AG04450 (cell line): ENCODE measurements at regions not wholly inside any gene's neighbourhood (a gene's known extent, or its start where the extent isn't known, plus 50 kb on each side); places are given as distances from the start of the nearest gene placed in this dataset.

ENCODE experiments used
- CTCF ChIA-PET: fragments of 300-600, 350-600 bp; formaldehyde crosslinking; extraction: SDS; loops from one replicate; lab custom pipeline; 2022; ENCODE audit warnings: antibody characterized with exemption, inconsistent platforms; lab: Charles Lee
- POLR2A ChIA-PET: fragments of 350-600 bp; formaldehyde crosslinking; extraction: SDS; loops from one replicate; lab custom pipeline; 2021; ENCODE audit warnings: antibody characterized with exemption, inconsistent platforms; lab: Yijun Ruan, JAX
- DNase-seq: peaks from one replicate; pipeline ENCODE4 v3.0.0-alpha.2; 2011; ENCODE audit warnings: low read depth, low spot score
- H3K27ac ChIP-seq: one replicate; pipeline ENCODE4 v1.5.1; 2012; ENCODE audit warnings: low read depth, low read length, control low read depth
- H3K27me3 ChIP-seq: one replicate; pipeline ENCODE4 v1.6.0; 2012; ENCODE audit warnings: low read length; ENCODE audit not compliant: control insufficient read depth, insufficient read depth
- H3K4me3 ChIP-seq: 2 replicates; pipeline ENCODE4 v1.5.1; 2011; ENCODE audit warnings: mild to moderate bottlenecking, low read depth, low read length, control low read depth
- H3K9me3 ChIP-seq: 2 replicates; pipeline ENCODE4 v1.5.1; 2012; ENCODE audit warnings: low read length; ENCODE audit not compliant: control insufficient read depth, insufficient read depth
- TF ChIP-seq, protein P1 (sequence below): IDR thresholded peaks from 2 replicates; pipeline ENCODE4 v1.5.1; 2011; ENCODE audit warnings: low read depth, low read length, control low read depth, inconsistent platforms

DNA sequence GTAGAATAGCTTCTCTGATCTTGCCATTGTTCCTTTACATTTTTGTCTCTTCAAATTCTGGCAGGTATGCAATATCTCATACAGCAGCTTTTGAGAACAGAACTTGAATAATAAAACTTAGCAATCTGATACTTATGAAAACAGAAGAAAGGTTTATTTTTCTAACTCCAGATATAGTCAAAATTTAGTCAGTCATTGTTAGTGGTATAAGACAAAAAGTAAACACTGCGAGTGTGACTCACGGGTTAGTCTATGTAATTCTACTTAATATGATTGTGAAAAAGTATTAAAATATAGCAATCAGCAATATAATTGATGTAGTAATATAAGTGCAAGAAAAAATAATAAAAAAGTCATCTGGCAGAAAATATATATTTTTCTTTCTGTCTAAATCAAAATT is 910.4 kb downstream of the DNAH5 start:
- peaks cover 3% of the 10 kb centered on the region; the same call in 1 of the 2 replicates for H3K9me3 ChIP-seq
- CTCF ChIA-PET: no interaction called here
- no peak overlapping the region for H3K27ac ChIP-seq
- POLR2A ChIA-PET: no interaction called here
- no peaks in the 10 kb centered on the region for H3K27me3 ChIP-seq
- no peak overlapping the region for H3K4me3 ChIP-seq
- TF ChIP-seq, protein P1, sequence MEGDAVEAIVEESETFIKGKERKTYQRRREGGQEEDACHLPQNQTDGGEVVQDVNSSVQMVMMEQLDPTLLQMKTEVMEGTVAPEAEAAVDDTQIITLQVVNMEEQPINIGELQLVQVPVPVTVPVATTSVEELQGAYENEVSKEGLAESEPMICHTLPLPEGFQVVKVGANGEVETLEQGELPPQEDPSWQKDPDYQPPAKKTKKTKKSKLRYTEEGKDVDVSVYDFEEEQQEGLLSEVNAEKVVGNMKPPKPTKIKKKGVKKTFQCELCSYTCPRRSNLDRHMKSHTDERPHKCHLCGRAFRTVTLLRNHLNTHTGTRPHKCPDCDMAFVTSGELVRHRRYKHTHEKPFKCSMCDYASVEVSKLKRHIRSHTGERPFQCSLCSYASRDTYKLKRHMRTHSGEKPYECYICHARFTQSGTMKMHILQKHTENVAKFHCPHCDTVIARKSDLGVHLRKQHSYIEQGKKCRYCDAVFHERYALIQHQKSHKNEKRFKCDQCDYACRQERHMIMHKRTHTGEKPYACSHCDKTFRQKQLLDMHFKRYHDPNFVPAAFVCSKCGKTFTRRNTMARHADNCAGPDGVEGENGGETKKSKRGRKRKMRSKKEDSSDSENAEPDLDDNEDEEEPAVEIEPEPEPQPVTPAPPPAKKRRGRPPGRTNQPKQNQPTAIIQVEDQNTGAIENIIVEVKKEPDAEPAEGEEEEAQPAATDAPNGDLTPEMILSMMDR: no peak
- no peak for DNase-seq

DNA sequence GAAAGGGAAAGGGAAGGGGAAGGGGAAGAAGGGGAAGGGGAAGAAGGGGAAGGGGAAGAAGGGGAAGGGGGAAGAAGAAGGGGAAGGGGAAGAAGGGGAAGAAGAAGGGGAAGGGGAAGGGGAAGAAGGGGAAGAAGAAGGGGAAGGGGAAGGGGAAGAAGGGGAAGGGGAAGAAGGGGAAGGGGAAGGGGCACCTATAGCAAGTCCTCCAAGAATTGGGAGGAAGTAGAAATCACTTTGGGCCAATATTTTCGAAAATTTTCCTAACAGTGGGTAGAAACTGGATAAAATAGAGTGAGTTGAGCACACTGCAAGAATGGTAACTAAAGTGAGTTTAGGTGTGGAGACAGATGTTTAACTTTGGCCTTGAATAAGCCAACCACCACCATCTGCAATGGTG is 915.3 kb downstream of the DNAH5 start:
- DNase-seq: no peak
- ChIA-PET POLR2A (no interaction called here), CTCF (no interaction called here)
- Histone ChIP-seq H3K4me3 (no peak overlapping the region), H3K9me3 (peaks cover 2% of the 10 kb centered on the region; the same call in 1 of the 2 replicates), H3K27ac (no peak overlapping the region), H3K27me3 (no peaks in the 10 kb centered on the region)
- TF ChIP-seq, protein P1: no peak

DNA sequence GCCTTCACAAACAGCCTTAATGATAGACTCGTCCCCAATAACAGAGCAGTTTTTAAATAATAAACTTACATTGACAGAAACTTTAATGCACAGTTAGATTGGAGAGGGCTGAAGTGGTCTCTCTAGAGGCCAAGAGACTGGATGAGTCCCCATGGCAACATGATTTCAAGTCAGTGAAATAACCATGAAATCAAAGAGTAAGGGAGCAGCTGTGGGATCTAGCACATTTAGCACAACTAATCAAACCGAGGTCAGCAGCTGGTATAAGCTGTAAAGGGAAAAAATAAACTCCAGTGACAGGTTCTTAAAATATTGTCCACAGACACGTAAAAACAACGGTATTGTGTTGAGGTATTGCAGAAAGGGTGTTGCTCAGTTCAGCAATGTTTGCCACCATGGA is 916.6 kb downstream of the DNAH5 start:
- POLR2A ChIA-PET: no interaction called here
- CTCF ChIA-PET: no interaction called here

DNA sequence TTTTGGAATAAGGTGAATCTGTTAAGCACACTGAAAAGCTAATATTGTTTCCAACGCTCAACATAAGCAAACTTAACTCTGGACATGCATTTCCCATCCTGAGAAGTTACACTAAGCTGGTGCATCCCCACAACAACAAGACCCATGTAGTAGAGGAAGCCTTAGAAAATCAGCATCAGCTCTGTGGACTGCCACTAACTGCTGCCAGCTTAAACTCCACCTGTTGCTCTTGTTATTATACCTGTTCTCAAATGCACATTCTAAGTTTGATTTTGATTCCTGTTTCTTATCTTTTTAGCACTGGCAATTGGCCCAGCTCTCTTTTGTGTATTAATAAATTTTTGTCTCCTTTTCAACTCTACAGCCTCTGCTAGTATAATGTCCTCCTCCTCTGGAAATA is 924.8 kb downstream of the DNAH5 start:
- H3K27me3 ChIP-seq: no peaks in the 10 kb centered on the region
- TF ChIP-seq, protein P1: no peak
- H3K9me3 ChIP-seq: peaks cover 7% of the 10 kb centered on the region
- ChIA-PET POLR2A (no interaction called here), CTCF (no interaction called here)
- H3K4me3 ChIP-seq: no peak overlapping the region
- DNase-seq: no peak
- H3K27ac ChIP-seq: no peak overlapping the region

More for the DNA sequence above, 916.6 kb downstream of the DNAH5 start:
- Histone ChIP-seq H3K27me3 (no peaks in the 10 kb centered on the region), H3K27ac (no peak overlapping the region), H3K9me3 (peaks cover 2% of the 10 kb centered on the region; the same call in 1 of the 2 replicates), H3K4me3 (no peak overlapping the region)
- DNase-seq: no peak
- TF ChIP-seq, protein P1: no peak

DNA sequence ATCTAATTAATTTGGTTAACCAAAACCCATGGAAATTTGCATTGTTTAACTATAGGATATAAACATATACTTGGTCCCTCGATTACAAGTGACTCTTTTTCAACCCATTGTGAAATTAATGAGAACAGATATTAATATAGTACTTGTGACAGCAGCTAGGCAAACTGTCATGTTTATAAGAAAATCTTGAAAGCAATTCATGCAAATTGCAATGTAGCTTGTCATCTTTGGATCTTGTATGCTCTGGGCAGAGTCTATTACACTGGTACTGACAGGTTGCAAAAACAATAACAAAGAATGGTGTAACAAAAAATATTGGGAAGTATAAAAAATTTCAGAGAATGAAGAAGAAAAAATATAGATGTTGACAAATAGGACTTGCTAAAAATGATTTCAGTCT is 941.0 kb downstream of the DNAH5 start:
- ChIA-PET CTCF (no interaction called here), POLR2A (no interaction called here)
- H3K27ac ChIP-seq: no peak overlapping the region
- no peaks in the 10 kb centered on the region for H3K9me3 ChIP-seq
- DNase-seq: no peak
- no peak overlapping the region for H3K4me3 ChIP-seq
- H3K27me3 ChIP-seq: no peaks in the 10 kb centered on the region
- TF ChIP-seq, protein P1: no peak
